ENCODE measurements at regions not wholly inside any gene's neighbourhood (a gene's known extent, or its start where the extent isn't known, plus 50 kb on each side); places are given as distances from the start of the nearest gene placed in this dataset.

- DNase-seq (ENCODE audit: low spot score): no peak
- Mint-ChIP-seq H3K4me1 (peaks cover 5% of the 10 kb centered on the region), H3K9me3 (peaks cover 8% of the 10 kb centered on the region), H3K4me3 (no peak overlapping the region), H3K36me3 (no peaks in the 10 kb centered on the region), H3K27ac (no peak overlapping the region), H3K27me3 (ENCODE audit: insufficient read depth, low read depth) (no peaks in the 10 kb centered on the region)
- Histone ChIP-seq H2AFZ (replicated peaks) (no peak overlapping the region), H3K4me1 (peaks cover 11% of the 10 kb centered on the region), H3K36me3 (no peaks in the 10 kb centered on the region), H3K27ac (no peak overlapping the region), H4K20me1 (ENCODE audit: low read depth) (no peaks in the 10 kb centered on the region), H3K9ac (no peak overlapping the region), H3K9me3 (ENCODE audit: low read depth) (no peaks in the 10 kb centered on the region), H3K27me3 (no peaks in the 10 kb centered on the region), H3K4me2 (no peak overlapping the region), H3F3A (ENCODE audit: low read depth) (no peaks in the 10 kb centered on the region), H3K79me2 (ENCODE audit: low read depth) (no peaks in the 10 kb centered on the region), H3K4me3 (no peak overlapping the region)
- TF ChIP-seq CTCF (IDR thresholded peaks at IDR 0.05): no peak
- TF ChIP-seq EZH2phosphoT487 (IDR thresholded peaks at IDR 0.05): no peak
- no peak for TF ChIP-seq EZH2 (IDR thresholded peaks at IDR 0.05)
Observed at GRCh38 chr21:21851205-21851604, 853.0 kb downstream of the NCAM2 start.

GRCh38 chr21:21851657-21852056, 853.4 kb downstream of the NCAM2 start:
- H3K4me3 ChIP-seq: no peak overlapping the region
- no peaks in the 10 kb centered on the region for H3F3A ChIP-seq (ENCODE audit: low read depth)
- H3K27me3 Mint-ChIP-seq (ENCODE audit: insufficient read depth, low read depth): no peaks in the 10 kb centered on the region
- no peaks in the 10 kb centered on the region for H3K9me3 ChIP-seq (ENCODE audit: low read depth)
- no peak overlapping the region for H3K27ac Mint-ChIP-seq
- TF ChIP-seq EZH2 (IDR thresholded peaks at IDR 0.05): no peak
- no peak for TF ChIP-seq CTCF (IDR thresholded peaks at IDR 0.05)
- TF ChIP-seq EZH2phosphoT487 (IDR thresholded peaks at IDR 0.05): no peak
- peaks cover 5% of the 10 kb centered on the region for H3K4me1 Mint-ChIP-seq
- H3K27ac ChIP-seq: no peak overlapping the region
- peaks cover 11% of the 10 kb centered on the region for H3K4me1 ChIP-seq
- no peaks in the 10 kb centered on the region for H3K36me3 ChIP-seq
- DNase-seq (ENCODE audit: low spot score): no peak
- peaks cover 8% of the 10 kb centered on the region for H3K9me3 Mint-ChIP-seq
- H3K36me3 Mint-ChIP-seq: no peaks in the 10 kb centered on the region
- H3K4me3 Mint-ChIP-seq: no peak overlapping the region
- H3K79me2 ChIP-seq (ENCODE audit: low read depth): no peaks in the 10 kb centered on the region
- H2AFZ ChIP-seq (replicated peaks): peak overlapping the region; percentile 51
- H4K20me1 ChIP-seq (ENCODE audit: low read depth): no peaks in the 10 kb centered on the region
- no peak overlapping the region for H3K9ac ChIP-seq
- H3K27me3 ChIP-seq: no peaks in the 10 kb centered on the region
- H3K4me2 ChIP-seq: no peak overlapping the region

GRCh38 chr21:21858502-21859334, 860.5 kb downstream of the NCAM2 start:
- Histone ChIP-seq H3K4me2 (no peak overlapping the region), H3K4me3 (no peak overlapping the region), H3K9ac (no peak overlapping the region), H3K27me3 (no peaks in the 10 kb centered on the region), H3K27ac (no peak overlapping the region), H4K20me1 (ENCODE audit: low read depth) (no peaks in the 10 kb centered on the region), H3K36me3 (no peaks in the 10 kb centered on the region), H3K4me1 (no peaks in the 10 kb centered on the region), H3F3A (ENCODE audit: low read depth) (no peaks in the 10 kb centered on the region), H3K79me2 (ENCODE audit: low read depth) (no peaks in the 10 kb centered on the region), H2AFZ (replicated peaks) (no peak overlapping the region), H3K9me3 (ENCODE audit: low read depth) (no peaks in the 10 kb centered on the region)
- Mint-ChIP-seq H3K27ac (no peak overlapping the region), H3K9me3 (peaks cover 8% of the 10 kb centered on the region), H3K4me1 (no peaks in the 10 kb centered on the region), H3K27me3 (ENCODE audit: insufficient read depth, low read depth) (no peaks in the 10 kb centered on the region), H3K36me3 (no peaks in the 10 kb centered on the region), H3K4me3 (no peak overlapping the region)
- TF ChIP-seq CTCF (IDR thresholded peaks at IDR 0.05) (no peak), EZH2phosphoT487 (IDR thresholded peaks at IDR 0.05) (no peak), EZH2 (IDR thresholded peaks at IDR 0.05) (no peak)
- DNase-seq (ENCODE audit: low spot score): no peak

Data from neural progenitor cell (in vitro differentiated cells).